Epidermal melanocyte (primary cell): ENCODE measurements at regions not wholly inside any gene's neighbourhood (a gene's known extent, or its start where the extent isn't known, plus 50 kb on each side); places are given as distances from the start of the nearest gene placed in this dataset.
"Not testable (repeated sequence)": the region's sequence is repeated elsewhere in the genome, so short reads cannot be mapped to it uniquely, and the experiment has no call there.

Experiments used
- DNase-seq: peaks from one replicate; pipeline ENCODE4 v3.0.0; 2011; ENCODE audit warnings: low spot score; ENCODE audit not compliant: insufficient read length

DNA sequence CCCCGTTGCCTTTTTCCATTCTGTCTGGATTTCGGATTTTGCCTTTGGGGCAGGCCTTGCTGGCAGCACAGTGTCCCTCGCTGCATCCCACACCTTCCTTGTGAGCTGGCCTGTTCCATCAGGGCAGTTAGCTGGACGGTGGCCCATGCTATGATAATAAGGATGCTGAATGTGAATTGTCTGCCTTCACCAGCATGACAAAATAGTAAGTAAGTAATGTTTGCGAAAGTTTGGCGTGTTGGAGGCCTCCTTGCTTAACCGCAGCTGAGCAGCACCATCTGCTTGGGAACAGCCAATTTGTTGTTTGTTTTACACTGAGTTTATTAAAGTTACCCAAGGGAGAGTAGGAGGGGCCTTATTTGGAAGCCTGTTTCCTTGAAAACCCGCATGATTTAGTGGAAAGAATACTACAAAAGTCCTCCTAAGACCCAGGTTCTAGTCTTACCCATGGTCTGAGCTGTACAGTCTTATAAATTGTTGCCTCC is 469.7 kb upstream of the FANCL start:
- DNase-seq: no peak

DNA sequence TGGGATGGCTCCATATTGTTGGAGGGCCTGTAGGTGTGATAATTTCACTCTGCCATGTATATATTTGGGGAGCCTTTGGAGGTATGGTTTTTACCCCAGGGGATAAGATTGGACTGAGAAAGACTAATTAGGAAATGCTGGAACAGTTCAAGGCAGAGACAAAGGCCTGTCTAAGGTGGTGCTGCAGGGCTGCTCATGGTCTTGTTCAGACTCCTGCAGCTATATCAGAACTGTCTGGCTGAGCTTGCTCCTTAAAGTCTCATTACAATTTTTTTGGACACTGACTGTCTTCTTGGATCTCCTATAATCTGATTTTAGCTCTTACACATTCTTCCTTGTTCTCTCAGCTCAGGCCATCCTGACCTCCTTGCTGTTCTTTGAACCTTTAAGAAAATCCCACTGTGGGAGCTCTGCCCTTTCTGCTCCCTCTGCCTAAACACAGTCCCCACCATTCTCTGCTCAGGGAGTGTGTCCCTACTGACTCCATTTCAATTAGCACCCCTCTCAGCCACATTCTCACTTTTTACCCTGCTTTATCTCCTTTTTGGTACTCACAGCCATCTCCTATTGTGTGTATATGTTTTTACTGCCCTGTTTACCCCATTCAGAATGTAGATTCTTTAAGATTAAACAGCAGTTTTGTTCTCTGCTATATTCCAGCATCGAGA is 468.7 kb upstream of the FANCL start:
- DNase-seq: no peak

DNA sequence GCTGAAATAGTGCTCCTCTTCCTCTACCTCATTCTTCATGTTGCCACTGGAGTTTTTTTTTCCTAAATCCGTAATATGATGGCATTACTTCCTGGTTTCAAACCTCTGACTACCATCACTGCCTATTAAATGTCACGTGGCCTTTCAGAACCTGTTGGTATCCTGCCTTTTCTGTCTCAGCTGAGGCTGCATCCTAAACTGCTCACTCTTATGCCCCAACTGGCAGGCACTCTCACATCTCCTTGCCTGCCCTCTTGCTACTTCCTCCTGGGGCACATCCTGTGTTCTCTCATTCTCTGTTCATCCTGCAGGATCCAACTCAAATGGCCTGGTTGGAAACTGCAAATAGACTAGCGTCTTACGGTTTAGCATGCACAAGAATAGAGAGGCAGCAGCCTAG is 468.1 kb upstream of the FANCL start:
- no peak for DNase-seq

DNA sequence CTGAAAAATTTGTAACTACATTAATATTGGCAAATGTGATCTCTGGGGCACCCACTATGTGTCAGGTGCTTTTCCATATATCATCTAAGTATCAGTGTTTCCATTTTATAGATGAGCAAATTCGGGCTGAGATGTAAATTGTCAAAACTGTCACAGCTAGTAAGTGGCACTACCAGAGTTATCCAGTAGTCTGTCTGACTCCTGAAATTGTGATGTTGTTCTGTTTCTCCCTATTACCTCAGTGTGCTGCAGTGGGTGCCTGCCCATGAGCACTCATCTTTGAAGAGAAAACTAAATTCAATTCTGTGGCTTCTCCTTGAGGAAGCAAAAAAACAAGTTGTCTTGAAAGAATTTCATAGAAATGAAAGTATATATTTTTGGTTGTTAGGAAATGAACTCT is 467.4 kb upstream of the FANCL start:
- no peak for DNase-seq

DNA sequence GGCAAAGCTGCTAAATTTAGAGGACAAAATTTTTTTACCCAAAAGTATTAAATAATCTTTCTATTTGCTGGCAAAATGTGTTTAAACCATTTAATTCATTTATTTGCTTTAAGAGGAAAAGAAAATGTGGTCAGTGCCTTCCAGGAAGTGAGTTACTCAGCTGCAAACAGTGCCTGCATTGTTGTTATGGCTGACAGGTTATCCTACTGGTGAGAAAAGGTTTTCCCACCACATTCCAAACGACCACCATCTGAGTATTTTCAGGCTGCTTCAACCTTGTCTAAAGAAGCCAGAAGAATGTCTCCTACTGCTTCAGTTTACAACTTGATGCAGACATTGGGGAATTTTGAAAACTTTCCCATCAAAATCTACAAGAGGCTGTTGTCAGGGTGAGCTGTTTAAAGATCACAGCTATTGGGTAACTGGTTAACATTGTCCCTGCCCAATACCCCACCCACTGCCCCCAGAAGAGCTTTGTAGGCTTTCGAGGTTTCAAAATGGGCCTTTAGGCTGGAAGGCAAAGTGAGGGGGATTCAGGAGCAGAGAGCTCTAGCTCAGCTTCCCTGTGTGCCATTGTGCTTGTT is 461.3 kb upstream of the FANCL start:
- no peak for DNase-seq

DNA sequence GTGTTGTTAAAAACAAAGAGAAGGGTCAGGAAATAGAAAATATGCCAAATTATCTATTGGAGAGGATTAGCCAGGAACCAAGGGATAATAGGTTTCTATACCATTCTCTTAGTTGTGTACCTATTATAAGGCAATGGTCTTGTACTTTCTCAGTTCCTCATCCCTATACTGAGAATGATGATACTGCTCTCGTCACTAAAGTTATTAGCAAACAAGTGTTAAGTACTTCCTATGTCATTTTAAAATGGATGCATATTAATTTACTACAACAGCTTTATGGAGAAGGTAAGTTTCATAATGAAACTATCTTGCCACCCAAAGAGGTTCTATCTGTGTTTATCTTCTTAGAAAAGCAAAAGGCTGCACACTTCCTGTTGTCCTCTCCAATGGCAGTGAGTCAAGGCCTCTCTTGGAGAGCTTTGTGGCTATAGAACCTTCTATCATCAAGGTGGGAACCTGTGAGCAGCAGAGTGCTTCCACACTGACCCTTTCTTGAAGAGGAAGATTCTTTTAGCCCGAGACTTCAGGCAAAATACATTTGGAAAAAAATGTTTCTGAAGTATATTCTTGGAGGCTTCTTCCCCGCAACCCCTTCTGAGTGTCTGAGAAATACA is 460.7 kb upstream of the FANCL start:
- no peak for DNase-seq

DNA sequence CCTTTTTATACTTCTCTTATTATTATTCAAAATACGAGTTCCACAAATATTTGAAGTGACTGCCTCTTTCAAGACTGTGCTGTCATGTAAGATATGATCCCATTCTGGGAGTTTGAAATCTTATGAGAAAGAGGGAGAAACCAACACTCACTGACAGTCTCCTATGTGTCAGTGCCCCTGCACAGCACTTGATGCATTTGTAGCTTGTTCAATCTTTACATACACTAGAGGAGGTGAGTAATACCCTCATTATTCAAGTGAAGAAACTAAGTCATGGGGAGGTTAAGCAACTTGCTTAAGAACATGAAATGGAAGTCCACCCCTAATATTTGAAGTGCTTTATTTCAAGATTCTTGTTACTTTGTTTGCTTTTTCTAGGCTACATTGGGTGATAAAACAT is 459.5 kb upstream of the FANCL start:
- DNase-seq: no peak

- DNase-seq: no peak
Measured at GRCh38 chr2:58699411-58699810, 458.3 kb upstream of the FANCL start.

DNA sequence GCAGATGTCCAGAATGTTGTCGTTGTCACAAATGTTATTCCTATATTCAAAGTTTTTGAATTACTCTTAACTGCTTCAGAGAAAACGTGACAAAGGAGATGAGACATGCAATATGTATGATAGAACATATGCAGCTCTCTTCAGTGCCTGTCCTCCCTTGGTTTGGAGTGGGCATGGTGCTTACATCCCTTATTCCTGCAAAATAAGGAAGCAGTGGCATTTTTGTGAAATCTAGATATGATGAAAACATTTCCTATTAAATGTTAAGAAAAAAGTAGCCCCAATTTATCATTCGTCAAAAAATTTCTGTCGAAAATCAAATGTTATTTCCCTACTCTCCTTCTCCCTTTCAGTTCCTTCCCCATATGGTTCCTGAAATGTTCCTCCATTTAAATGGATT is 457.5 kb upstream of the FANCL start:
- DNase-seq: no peak

DNA sequence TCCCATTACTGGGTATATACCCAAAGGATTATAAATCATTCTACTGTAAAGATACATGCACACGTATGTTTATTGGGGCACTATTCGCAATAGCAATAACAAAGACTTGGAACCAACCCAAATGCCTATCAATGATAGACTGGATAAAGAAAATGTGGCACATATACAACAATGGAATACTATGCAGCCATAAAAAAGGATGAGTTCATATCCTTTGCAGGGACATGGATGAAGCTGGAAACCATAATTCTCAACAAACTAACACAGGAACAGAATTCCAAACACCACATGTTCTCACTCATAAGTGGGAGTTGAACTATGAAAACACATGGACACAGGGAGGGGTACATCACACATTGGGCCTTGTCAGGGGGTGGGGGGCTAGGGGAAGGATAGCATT is 453.0 kb upstream of the FANCL start:
- not testable (repeated sequence) for DNase-seq

DNA sequence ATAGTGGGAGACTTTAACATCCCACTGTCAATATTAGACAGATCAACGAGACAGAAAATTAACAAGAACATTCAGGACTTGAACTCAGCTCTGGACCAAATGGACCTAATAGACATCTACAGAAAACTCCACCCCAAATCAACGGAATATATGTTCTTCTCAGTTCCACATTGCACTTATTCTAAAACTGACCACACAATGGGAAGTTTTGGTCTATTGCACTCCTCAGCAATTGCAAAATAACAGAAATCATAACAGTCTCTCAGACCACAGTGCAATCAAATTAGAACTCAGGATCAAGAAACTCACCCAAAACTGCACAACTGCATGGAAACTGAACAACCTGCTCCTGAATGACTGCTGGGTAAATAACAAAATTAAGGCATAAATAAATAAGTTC is 449.9 kb upstream of the FANCL start:
- not testable (repeated sequence) for DNase-seq

- no peak for DNase-seq
Measured at GRCh38 chr2:58688813-58689212, 447.7 kb upstream of the FANCL start.

GRCh38 chr2:58686776-58687175 is 445.7 kb upstream of the FANCL start:
- no peak for DNase-seq

DNA sequence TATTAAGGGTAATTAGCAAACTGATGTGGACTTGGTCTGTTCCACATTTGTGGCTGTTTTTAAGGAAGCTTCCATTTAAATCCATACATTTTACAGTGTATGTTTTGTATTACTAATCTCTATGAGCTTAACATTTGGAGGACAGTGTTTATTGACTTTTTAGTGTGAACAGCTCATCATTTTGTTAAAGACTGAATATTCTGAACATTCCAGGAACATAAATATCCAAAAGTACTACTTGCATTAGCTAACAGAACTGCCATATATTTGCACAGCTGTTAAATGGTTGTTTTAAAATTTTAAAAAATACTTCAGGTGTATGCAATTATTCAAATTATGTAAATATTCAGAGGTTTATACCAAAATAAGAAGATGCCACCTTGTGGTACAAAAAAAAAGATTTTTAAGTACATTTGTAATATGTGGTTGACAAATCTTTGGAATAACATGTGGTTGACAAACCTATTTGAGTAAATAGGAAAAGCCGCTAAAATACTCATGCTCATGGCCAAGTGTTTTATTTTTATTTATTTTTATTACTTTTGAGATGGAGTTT is 439.7 kb upstream of the FANCL start:
- DNase-seq: no peak

GRCh38 chr2:58677748-58678147 is 436.6 kb upstream of the FANCL start:
- DNase-seq: no peak

DNA sequence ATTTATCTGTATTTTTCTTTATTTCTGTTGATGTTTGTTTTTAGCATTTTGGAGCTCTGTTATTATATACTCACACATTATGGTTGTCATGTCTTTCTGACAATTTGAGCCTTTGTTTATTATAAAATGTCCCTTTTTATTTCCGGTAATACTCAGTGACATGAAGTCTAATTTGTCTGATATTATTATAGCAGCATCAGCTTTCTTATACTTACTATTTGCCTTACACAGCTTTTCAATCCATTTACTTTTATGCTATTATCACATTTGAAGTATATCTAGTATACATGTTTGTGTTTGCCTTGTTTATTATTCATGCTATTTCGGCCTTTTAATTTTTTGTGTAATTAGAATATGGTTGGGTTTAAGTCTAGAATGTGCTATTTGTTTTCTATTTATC is 430.6 kb upstream of the FANCL start:
- DNase-seq: no peak

- no peak for DNase-seq
Measured at GRCh38 chr2:58669998-58670397, 428.9 kb upstream of the FANCL start.

DNA sequence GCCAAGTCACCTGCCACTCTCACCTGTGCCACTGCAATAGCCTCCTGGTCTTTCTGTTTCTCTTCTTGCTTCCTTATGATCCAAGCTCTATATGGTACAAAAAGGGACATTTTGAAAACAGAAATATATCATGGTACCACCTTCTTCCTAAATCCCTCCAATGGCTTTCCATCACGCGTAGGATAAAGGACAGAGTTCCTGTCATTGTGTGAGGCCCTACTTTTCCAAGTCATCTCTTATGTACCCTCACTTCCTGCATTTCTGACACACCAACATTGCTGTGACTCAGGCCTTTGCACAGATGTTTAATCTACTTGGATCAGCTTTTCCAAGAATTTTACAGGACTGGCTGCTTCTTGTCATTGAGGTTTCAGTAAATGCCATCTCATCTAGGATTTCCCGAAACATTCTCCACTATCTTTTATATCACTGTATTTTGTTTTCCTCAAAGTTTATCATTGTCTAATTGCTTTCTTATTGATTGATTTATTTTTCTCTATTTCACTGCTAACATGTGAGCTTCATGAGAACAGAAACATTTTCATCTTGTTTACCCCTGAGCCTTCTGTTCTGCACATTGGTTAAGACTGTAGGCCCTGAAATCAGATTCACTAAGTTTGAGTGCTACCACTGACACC is 426.1 kb upstream of the FANCL start:
- no peak for DNase-seq

DNA sequence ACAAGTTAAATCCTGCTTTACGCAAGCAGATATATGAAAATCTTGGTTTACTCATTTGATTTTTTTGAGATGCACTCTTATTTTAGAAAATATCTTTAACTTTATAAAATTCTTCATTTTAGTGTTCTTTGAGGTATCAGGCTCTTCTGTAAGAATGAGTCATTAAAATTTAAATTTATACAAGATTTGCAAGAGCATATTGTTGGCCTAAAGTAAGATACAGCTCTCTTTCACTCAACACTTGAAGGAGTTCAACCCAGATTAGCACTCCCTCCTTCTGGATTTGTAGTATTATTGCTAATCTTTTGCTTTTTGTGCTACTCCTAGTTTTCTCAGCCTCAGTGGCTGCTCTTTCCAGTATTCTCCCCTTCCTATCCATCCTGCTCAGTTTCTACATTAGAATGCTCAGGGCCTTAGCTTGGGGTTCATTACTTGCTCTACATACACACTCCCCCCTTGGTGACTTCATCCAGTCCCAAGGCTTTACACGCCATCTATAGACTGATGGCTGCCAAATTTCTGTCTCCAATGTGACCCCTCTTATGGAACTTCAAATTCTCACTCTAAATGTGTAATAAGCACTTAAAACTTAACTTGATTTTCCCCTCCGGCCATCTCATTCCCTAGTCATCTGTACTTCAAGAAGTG is 425.3 kb upstream of the FANCL start:
- no peak for DNase-seq

GRCh38 chr2:58665154-58665553 is 424.0 kb upstream of the FANCL start:
- no peak for DNase-seq

GRCh38 chr2:58664523-58665151 is 423.5 kb upstream of the FANCL start:
- DNase-seq: no peak
